CD4-positive, CD25-positive, alpha-beta regulatory T cell (primary cell): ENCODE measurements at regions not wholly inside any gene's neighbourhood (a gene's known extent, or its start where the extent isn't known, plus 50 kb on each side); places are given as distances from the start of the nearest gene placed in this dataset.

ENCODE experiments used
- ATAC-seq, 2 donors: fragments of 150-1000 bp; cut with Tn5 transposase; one replicate each; pipeline ENCODE4 v1.10.0; 2021; ENCODE audit warnings: low read depth in 2 of 2, moderate number of reproducible peaks in 2 of 2, moderate library complexity in 1 of 2
- DNase-seq, 3 donors: peaks; one replicate each; pipeline versions ENCODE4 v3.0.0 to v3.0.0-alpha.2; 2012 to 2022; ENCODE audit warnings: mixed read lengths in 1 of 3
- H3K27ac ChIP-seq: one replicate; pipeline ENCODE4 v1.7.0; 2013; ENCODE audit warnings: mild to moderate bottlenecking, low read length; ENCODE audit not compliant: insufficient read depth, poor library complexity, severe bottlenecking
- H3K27me3 ChIP-seq: one replicate; pipeline ENCODE4 v1.7.0; 2013; ENCODE audit warnings: low read length; ENCODE audit not compliant: control insufficient read depth, insufficient read depth
- H3K36me3 ChIP-seq: one replicate; pipeline ENCODE4 v1.7.0; 2013; ENCODE audit warnings: mild to moderate bottlenecking, low read length, moderate library complexity; ENCODE audit not compliant: control insufficient read depth, insufficient read depth
- H3K4me1 ChIP-seq: 2 replicates; pipeline ENCODE4 v1.7.0; 2013; ENCODE audit warnings: mild to moderate bottlenecking, low read length; ENCODE audit not compliant: insufficient read depth, control insufficient read depth, poor library complexity, severe bottlenecking
- H3K4me3 ChIP-seq: one replicate; pipeline ENCODE4 v1.7.0; 2013; ENCODE audit warnings: low read depth, mild to moderate bottlenecking, low read length, moderate library complexity
- H3K9me3 ChIP-seq, 2 experiments: 1 replicate in 1 of 2; 2 replicates in 1 of 2; pipeline ENCODE4 v1.7.0; 2013; ENCODE audit warnings: low read length in 2 of 2, mild to moderate bottlenecking in 1 of 2, moderate library complexity in 1 of 2; ENCODE audit not compliant: control insufficient read depth in 2 of 2
- H3K27ac Mint-ChIP-seq, 3 donors: one replicate each; pipeline ENCODE4 v1.8.0; 2020 to 2022; ENCODE audit warnings: mild to moderate bottlenecking in 3 of 3, mixed read lengths in 3 of 3, moderate library complexity in 2 of 3
- H3K27me3 Mint-ChIP-seq: one replicate; pipeline ENCODE4 v1.8.0; 2022; ENCODE audit warnings: mild to moderate bottlenecking, mixed read lengths
- H3K36me3 Mint-ChIP-seq: one replicate; pipeline ENCODE4 v1.8.0; 2020; ENCODE audit warnings: mixed read lengths
- H3K4me1 Mint-ChIP-seq, 4 donors: one replicate each; pipeline ENCODE4 v1.8.0; 2020 to 2022; ENCODE audit warnings: mixed read lengths in 4 of 4, mild to moderate bottlenecking in 1 of 4
- H3K4me3 Mint-ChIP-seq, 4 donors: one replicate each; pipeline ENCODE4 v1.8.0; 2020 to 2022; ENCODE audit warnings: mild to moderate bottlenecking in 4 of 4, mixed read lengths in 4 of 4, moderate library complexity in 3 of 4
- H3K9me3 Mint-ChIP-seq, 7 donors: one replicate each; pipeline ENCODE4 v1.8.0; 2020 to 2022; ENCODE audit warnings: mixed read lengths in 7 of 7, mild to moderate bottlenecking in 3 of 7, moderate library complexity in 2 of 7

- Histone ChIP-seq H3K36me3 (no peaks in the 10 kb centered on the region), H3K4me1 (no peaks in the 10 kb centered on the region), H3K9me3 (no peaks in the 10 kb centered on the region), H3K4me3 (no peak overlapping the region), H3K27me3 (no peaks in the 10 kb centered on the region), H3K27ac (no peak overlapping the region)
- Mint-ChIP-seq H3K27me3 (no peaks in the 10 kb centered on the region), H3K4me3 (no peak overlapping the region), H3K4me1 (no peaks in the 10 kb centered on the region), H3K9me3 (peaks cover 0 to 15% (median 3%) of the 10 kb centered on the region in 7 donors), H3K36me3 (no peaks in the 10 kb centered on the region), H3K27ac (no peak overlapping the region)
- ATAC-seq (no peak), DNase-seq (no peak)
Measured at GRCh38 chr14:86714575-86714974, 1184.6 kb downstream of the FLRT2 start.

- Histone ChIP-seq H3K36me3 (no peaks in the 10 kb centered on the region), H3K27me3 (no peaks in the 10 kb centered on the region), H3K9me3 (no peaks in the 10 kb centered on the region), H3K4me3 (no peak overlapping the region), H3K27ac (no peak overlapping the region), H3K4me1 (no peaks in the 10 kb centered on the region)
- H3K4me1 Mint-ChIP-seq: no peaks in the 10 kb centered on the region
- ATAC-seq: no peak
- no peaks in the 10 kb centered on the region for H3K36me3 Mint-ChIP-seq
- peaks cover 0 to 13% (median 3%) of the 10 kb centered on the region in 7 donors for H3K9me3 Mint-ChIP-seq
- no peak for DNase-seq
- H3K4me3 Mint-ChIP-seq: no peak overlapping the region
- H3K27me3 Mint-ChIP-seq: no peaks in the 10 kb centered on the region
- no peak overlapping the region for H3K27ac Mint-ChIP-seq
Measured at GRCh38 chr14:86714153-86714552, 1184.2 kb downstream of the FLRT2 start.

- no peak overlapping the region for H3K27ac ChIP-seq
- H3K27me3 ChIP-seq: no peaks in the 10 kb centered on the region
- no peaks in the 10 kb centered on the region for H3K36me3 Mint-ChIP-seq
- no peak overlapping the region for H3K27ac Mint-ChIP-seq
- H3K4me1 Mint-ChIP-seq: no peaks in the 10 kb centered on the region
- no peaks in the 10 kb centered on the region for H3K36me3 ChIP-seq
- H3K27me3 Mint-ChIP-seq: no peaks in the 10 kb centered on the region
- no peaks in the 10 kb centered on the region for H3K9me3 ChIP-seq
- no peak for DNase-seq
- H3K9me3 Mint-ChIP-seq: peaks cover 0 to 13% (median 3%) of the 10 kb centered on the region in 7 donors
- ATAC-seq: no peak
- H3K4me3 ChIP-seq: no peak overlapping the region
- no peak overlapping the region for H3K4me3 Mint-ChIP-seq
- no peaks in the 10 kb centered on the region for H3K4me1 ChIP-seq
Measured at GRCh38 chr14:86712727-86713126, 1182.8 kb downstream of the FLRT2 start.

GRCh38 chr14:86712176-86712575 is 1182.2 kb downstream of the FLRT2 start:
- DNase-seq (no peak), ATAC-seq (no peak)
- Histone ChIP-seq H3K27ac (no peak overlapping the region), H3K9me3 (no peaks in the 10 kb centered on the region), H3K4me3 (no peak overlapping the region), H3K4me1 (no peaks in the 10 kb centered on the region), H3K27me3 (no peaks in the 10 kb centered on the region), H3K36me3 (no peaks in the 10 kb centered on the region)
- H3K27ac Mint-ChIP-seq: no peak overlapping the region
- no peaks in the 10 kb centered on the region for H3K27me3 Mint-ChIP-seq
- H3K4me3 Mint-ChIP-seq: no peak overlapping the region
- H3K36me3 Mint-ChIP-seq: no peaks in the 10 kb centered on the region
- H3K4me1 Mint-ChIP-seq: no peaks in the 10 kb centered on the region
- H3K9me3 Mint-ChIP-seq: peaks cover 0 to 13% (median 3%) of the 10 kb centered on the region in 7 donors

GRCh38 chr14:86708846-86709339 is 1178.9 kb downstream of the FLRT2 start:
- no peak overlapping the region for H3K4me3 ChIP-seq
- Mint-ChIP-seq H3K36me3 (no peaks in the 10 kb centered on the region), H3K4me3 (no peak overlapping the region)

GRCh38 chr14:86707071-86707470 is 1177.1 kb downstream of the FLRT2 start:
- Mint-ChIP-seq H3K9me3 (peaks cover 1 to 23% (median 6%) of the 10 kb centered on the region in 7 donors), H3K36me3 (no peaks in the 10 kb centered on the region), H3K27me3 (no peaks in the 10 kb centered on the region), H3K4me3 (no peak overlapping the region), H3K27ac (no peak overlapping the region), H3K4me1 (no peaks in the 10 kb centered on the region)
- Histone ChIP-seq H3K4me3 (no peak overlapping the region), H3K27ac (no peak overlapping the region), H3K9me3 (no peaks in the 10 kb centered on the region), H3K36me3 (no peaks in the 10 kb centered on the region), H3K27me3 (no peaks in the 10 kb centered on the region), H3K4me1 (no peaks in the 10 kb centered on the region)
- no peak for ATAC-seq
- DNase-seq: no peak

More at GRCh38 chr14:86708846-86709339, 1178.9 kb downstream of the FLRT2 start:
- Histone ChIP-seq H3K27me3 (no peaks in the 10 kb centered on the region), H3K9me3 (no peaks in the 10 kb centered on the region), H3K4me1 (no peaks in the 10 kb centered on the region), H3K36me3 (no peaks in the 10 kb centered on the region), H3K27ac (no peak overlapping the region)
- no peak for DNase-seq
- Mint-ChIP-seq H3K27me3 (no peaks in the 10 kb centered on the region), H3K27ac (no peak overlapping the region), H3K9me3 (peaks cover 1 to 23% (median 5%) of the 10 kb centered on the region in 7 donors), H3K4me1 (no peaks in the 10 kb centered on the region)
- ATAC-seq: no peak

- Mint-ChIP-seq H3K4me1 (no peaks in the 10 kb centered on the region), H3K27me3 (no peaks in the 10 kb centered on the region), H3K4me3 (no peak overlapping the region), H3K36me3 (no peaks in the 10 kb centered on the region), H3K27ac (no peak overlapping the region), H3K9me3 (peaks cover 0 to 12% (median 4%) of the 10 kb centered on the region in 7 donors)
- H3K36me3 ChIP-seq: no peaks in the 10 kb centered on the region
- H3K4me1 ChIP-seq: no peaks in the 10 kb centered on the region
- no peaks in the 10 kb centered on the region for H3K27me3 ChIP-seq
- H3K27ac ChIP-seq: no peak overlapping the region
- no peak for DNase-seq
- no peak overlapping the region for H3K4me3 ChIP-seq
- H3K9me3 ChIP-seq: no peaks in the 10 kb centered on the region
- ATAC-seq: no peak
Measured at GRCh38 chr14:86683561-86683960, 1153.6 kb downstream of the FLRT2 start.

GRCh38 chr14:86675059-86675458 is 1145.1 kb downstream of the FLRT2 start:
- no peak for DNase-seq
- Histone ChIP-seq H3K36me3 (no peaks in the 10 kb centered on the region), H3K27me3 (no peaks in the 10 kb centered on the region), H3K9me3 (peaks cover 0 to 3% of the 10 kb centered on the region in 2 experiments), H3K27ac (no peak overlapping the region), H3K4me3 (no peak overlapping the region), H3K4me1 (no peaks in the 10 kb centered on the region)
- Mint-ChIP-seq H3K27ac (no peak overlapping the region), H3K4me1 (no peaks in the 10 kb centered on the region), H3K36me3 (no peaks in the 10 kb centered on the region), H3K27me3 (no peaks in the 10 kb centered on the region), H3K4me3 (no peak overlapping the region), H3K9me3 (peaks cover 3 to 23% (median 6%) of the 10 kb centered on the region in 7 donors)
- ATAC-seq: no peak
